Stimulated activated naive CD8-positive, alpha-beta T cell treated with anti-CD3 and anti-CD28 coated beads, Interleukin-15, Interleukin-2, amounts not matched to agents 100 U/mL and 50 U/mL, for 24 hours (primary cell): ENCODE measurements at regions not wholly inside any gene's neighbourhood (a gene's known extent, or its start where the extent isn't known, plus 50 kb on each side); places are given as distances from the start of the nearest gene placed in this dataset.

ENCODE experiments used
- ATAC-seq: fragments of 150-1000 bp; cut with Tn5 transposase; one replicate; pipeline ENCODE4 v1.10.0; 2021
- DNase-seq: peaks from one replicate; pipeline ENCODE4 v3.0.0; 2021

GRCh38 chr6:146865756-146866379 is 267.1 kb downstream of the ADGB start:
- ATAC-seq (no peak), DNase-seq (no peak)

- ATAC-seq (no peak), DNase-seq (no peak)
Measured at GRCh38 chr6:146866731-146867414, 268.1 kb downstream of the ADGB start.

- DNase-seq, result no peak
Measured at GRCh38 chr6:146868671-146869209, 270.0 kb downstream of the ADGB start.

GRCh38 chr6:146870760-146871159 is 272.0 kb downstream of the ADGB start:
- DNase-seq, result no peak

More at GRCh38 chr6:146868671-146869209, 270.0 kb downstream of the ADGB start:
- no peak for ATAC-seq

GRCh38 chr6:146871611-146872425 is 273.0 kb downstream of the ADGB start:
- ATAC-seq (no peak), DNase-seq (no peak)

More at GRCh38 chr6:146870760-146871159, 272.0 kb downstream of the ADGB start:
- ATAC-seq, result peak; percentile 51

- ATAC-seq (no peak), DNase-seq (no peak)
Measured at GRCh38 chr6:146872426-146872785, 273.6 kb downstream of the ADGB start.

- no peak for DNase-seq
- no peak for ATAC-seq
Measured at GRCh38 chr6:146874278-146875018, 275.7 kb downstream of the ADGB start.

- ATAC-seq (no peak), DNase-seq (no peak)
Measured at GRCh38 chr6:146875927-146876270, 277.1 kb downstream of the ADGB start.

- ATAC-seq (peak; percentile 75), DNase-seq (no peak)
Measured at GRCh38 chr6:146876271-146877151, 277.7 kb downstream of the ADGB start.

- no peak for DNase-seq
Measured at GRCh38 chr6:146878168-146878951, 279.6 kb downstream of the ADGB start.

GRCh38 chr6:146878952-146879340 is 280.2 kb downstream of the ADGB start:
- no peak for DNase-seq
- no peak for ATAC-seq

More at GRCh38 chr6:146878168-146878951, 279.6 kb downstream of the ADGB start:
- ATAC-seq, result no peak

GRCh38 chr6:146879406-146880117 is 280.8 kb downstream of the ADGB start:
- ATAC-seq, result no peak
- no peak for DNase-seq

- ATAC-seq (no peak), DNase-seq (no peak)
Measured at GRCh38 chr6:146881228-146882181, 282.7 kb downstream of the ADGB start.

GRCh38 chr6:146883640-146884531 is 285.1 kb downstream of the ADGB start:
- DNase-seq, result no peak
- no peak for ATAC-seq

- ATAC-seq, result no peak
- DNase-seq, result no peak
Measured at GRCh38 chr6:146884728-146885127, 286.0 kb downstream of the ADGB start.

- DNase-seq, result no peak
- ATAC-seq, result no peak
Measured at GRCh38 chr6:146885708-146886457, 287.1 kb downstream of the ADGB start.
